NCI-H1092 (cell line): ENCODE measurements at regions not wholly inside any gene's neighbourhood (a gene's known extent, or its start where the extent isn't known, plus 50 kb on each side); places are given as distances from the start of the nearest gene placed in this dataset.
"Not testable (repeated sequence)": the region's sequence is repeated elsewhere in the genome, so short reads cannot be mapped to it uniquely, and the experiment has no call there.

Experiments
- DNase-seq: peaks from one replicate; lab custom pipeline; 2025; lab: John Stamatoyannopoulos, UW

- DNase-seq: peak; percentile 10
Observed at GRCh38 chr5:100232736-100233135, 302.4 kb upstream of the FAM174A start.

- no peak for DNase-seq
Observed at GRCh38 chr5:100188778-100189177, 346.4 kb upstream of the FAM174A start.

- no peak for DNase-seq
Observed at GRCh38 chr5:100188339-100188738, 346.8 kb upstream of the FAM174A start.

GRCh38 chr5:100186181-100186580 is 349.0 kb upstream of the FAM174A start:
- DNase-seq: no peak

- DNase-seq: no peak
Observed at GRCh38 chr5:100182402-100182801, 352.8 kb upstream of the FAM174A start.

- no peak for DNase-seq
Observed at GRCh38 chr5:100175346-100175745, 359.8 kb upstream of the FAM174A start.

DNA sequence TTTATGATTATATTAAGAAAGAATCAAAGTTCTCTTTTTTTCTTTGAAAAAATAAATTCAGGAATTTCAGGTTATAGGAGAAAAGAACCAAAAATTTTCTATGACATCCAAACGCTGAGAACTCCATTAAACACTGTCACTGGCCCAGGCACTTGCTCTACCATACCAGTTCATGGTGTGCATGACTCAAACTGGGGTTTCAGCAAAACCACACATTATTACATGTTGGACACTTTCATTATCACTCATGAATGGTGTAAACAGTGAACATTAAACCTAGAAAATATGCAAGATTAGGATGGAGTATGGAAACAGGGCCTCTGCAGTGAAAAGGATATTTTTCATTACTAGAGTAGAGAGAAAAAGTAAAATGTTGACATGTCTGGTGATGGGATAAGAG is 369.9 kb upstream of the FAM174A start:
- no peak for DNase-seq

- no peak for DNase-seq
Observed at GRCh38 chr5:100161868-100162267, 373.3 kb upstream of the FAM174A start.

DNA sequence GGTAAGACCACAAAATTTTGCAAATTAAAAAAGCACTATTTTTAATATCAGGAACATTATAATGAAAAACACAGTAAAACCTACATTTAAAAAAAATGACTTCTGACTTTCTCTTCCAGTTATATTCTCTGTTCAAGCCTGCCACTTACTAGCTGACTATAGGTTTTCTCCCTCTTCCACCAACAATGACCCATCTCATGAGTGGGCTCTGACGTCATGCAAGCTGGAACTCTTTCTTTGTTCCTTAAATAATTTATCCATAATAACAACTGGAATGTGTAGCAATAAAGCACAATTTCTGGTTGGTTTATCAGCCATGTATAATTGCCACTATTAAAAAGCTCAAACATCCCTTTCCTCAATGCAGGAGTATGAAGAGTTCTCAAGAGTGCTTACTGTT is 378.1 kb upstream of the FAM174A start:
- DNase-seq: no peak

GRCh38 chr5:100148239-100148638 is 386.9 kb upstream of the FAM174A start:
- DNase-seq: no peak

GRCh38 chr5:100142607-100143006 is 392.6 kb upstream of the FAM174A start:
- DNase-seq: no peak

- DNase-seq: no peak
Observed at GRCh38 chr5:100131161-100131560, 404.0 kb upstream of the FAM174A start.

- no peak for DNase-seq
Observed at GRCh38 chr5:100130307-100130706, 404.9 kb upstream of the FAM174A start.

DNA sequence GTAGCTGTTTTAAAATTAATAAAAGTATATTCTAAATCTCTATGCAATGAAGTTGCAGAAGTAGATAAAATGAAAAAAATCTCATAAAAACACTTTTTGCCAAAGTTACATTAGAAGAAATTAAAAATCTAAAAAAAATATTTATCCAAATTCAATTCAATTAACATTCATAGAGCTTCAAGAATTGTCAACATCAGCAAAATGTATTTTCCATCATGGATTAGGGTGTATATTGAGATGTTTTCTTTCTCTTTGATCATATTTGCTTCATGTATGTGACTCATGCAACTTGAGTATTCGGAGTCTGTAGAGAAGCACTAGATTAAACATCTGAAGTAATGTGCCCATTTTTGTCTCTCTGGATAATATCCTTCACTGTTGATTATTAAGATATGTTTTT is 415.3 kb upstream of the FAM174A start:
- no peak for DNase-seq

DNA sequence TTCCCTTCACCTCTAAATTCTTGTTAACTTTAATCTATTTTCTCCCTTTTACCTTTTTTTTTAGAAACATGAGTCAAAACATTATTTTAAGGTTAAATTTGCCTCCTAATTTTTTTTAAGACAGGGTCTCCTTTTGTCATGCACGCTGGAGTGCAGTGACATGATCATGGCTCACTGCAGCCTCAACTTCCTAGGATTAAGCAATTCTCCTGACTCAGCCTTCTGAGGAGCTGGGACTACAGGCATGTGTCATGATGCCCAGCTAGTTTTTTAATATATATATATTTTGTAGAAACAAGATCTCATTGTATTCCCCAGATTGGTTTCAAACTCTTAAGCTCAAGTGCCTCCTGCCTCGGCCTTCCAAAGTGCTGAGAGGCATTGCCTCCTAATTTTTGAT is 424.7 kb upstream of the FAM174A start:
- no peak for DNase-seq

DNA sequence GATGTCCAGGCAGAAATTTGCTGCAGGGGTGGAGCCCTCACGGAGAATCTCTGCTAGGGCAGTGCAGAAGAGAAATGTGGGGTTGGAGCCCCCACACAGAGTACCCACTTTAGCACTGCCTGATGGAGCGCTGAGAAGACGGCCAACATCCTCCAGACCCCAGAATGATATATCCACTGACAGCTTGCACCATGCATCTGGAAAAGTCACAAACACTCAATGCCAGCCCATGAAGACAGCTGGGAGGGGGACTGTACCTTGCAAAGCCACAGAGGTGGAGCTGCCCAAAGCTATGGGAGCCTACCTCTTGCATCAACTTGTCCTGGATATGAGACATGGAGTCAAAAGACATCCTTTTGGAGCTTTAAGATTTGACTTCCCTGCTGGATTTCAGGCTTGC is 426.3 kb upstream of the FAM174A start:
- DNase-seq: no peak

DNA sequence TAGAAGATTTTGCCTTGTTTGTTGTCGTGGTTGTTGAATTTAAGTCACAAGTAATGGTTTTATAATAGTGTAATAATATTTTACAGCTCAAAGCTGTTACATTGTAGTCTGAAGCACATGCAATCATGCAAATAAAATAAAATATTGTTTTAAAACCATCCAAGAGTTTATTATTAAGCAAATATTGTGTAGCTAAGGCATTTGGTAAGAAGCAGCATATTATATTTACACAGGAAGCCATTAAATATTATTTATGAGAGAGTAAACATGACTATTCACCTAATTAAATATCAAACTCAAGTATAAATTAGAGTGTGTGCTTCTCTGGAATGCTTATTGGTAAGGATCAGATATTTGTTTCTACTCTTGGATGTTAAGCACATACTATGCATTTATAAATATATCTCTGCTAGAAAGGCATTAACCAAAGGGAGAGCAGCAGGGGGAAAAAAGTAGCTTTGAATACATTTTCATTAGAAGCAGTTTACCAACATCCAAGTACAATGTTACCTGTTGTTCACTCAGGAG is 431.5 kb upstream of the FAM174A start:
- not testable (repeated sequence) for DNase-seq

GRCh38 chr5:100101466-100101865 is 433.7 kb upstream of the FAM174A start:
- not testable (repeated sequence) for DNase-seq

DNA sequence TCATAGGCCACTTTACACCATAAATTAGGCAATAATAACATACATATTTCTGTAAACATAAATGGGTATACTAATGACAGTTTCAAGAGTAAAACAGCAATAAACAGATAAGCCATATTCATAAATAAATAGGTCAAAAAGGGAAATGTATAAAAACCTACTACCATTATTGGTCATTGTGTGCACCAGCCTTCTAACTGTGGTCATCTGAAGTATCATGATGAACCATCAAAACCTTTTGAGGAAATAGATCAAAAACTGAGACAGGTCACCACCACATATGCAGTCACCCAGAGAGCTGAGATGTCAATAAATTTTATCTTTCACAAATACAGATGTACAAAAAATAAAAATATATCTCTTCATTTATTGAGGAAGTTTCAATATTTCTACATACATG is 438.8 kb upstream of the FAM174A start:
- not testable (repeated sequence) for DNase-seq

DNA sequence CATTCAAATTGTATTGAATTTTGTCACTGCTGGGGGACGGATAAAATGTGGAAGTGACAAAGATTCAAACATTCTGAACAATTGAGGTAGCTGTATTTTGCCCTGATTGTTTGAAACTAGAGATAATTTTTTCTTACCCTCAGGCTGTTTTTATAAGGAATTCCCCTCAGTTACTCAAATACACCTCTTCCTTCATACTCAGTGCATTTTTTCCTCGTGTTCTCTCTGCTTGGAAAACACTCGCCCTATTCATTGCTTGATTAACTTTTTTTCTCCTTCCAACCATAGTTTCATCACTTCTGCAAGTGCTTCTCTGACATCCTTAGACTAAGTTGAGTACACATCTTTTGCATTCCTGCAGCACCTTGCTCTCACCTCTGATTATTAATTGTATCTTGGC is 454.5 kb upstream of the FAM174A start:
- DNase-seq: not testable (repeated sequence)

- DNase-seq: not testable (repeated sequence)
Observed at GRCh38 chr5:100079163-100079562, 456.0 kb upstream of the FAM174A start.

DNA sequence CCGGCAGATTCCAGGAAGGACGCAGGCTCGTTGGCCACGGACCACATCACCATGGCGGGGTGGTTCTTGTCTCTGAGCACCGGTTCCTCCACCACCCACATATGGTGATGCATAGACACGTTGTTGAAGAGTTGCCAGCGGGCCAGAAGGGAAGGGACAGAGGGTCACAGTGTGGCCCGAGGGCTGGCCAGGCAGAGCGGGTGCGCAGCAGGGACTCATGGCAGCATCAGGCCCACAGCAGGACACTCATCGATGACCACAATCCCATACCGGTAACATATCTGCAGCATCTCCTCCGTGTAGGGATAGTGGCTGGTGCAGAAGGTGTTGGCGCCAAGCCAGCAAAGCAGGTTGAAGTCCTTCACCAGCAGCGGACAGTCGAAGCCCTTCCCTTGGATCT is 469.2 kb upstream of the FAM174A start:
- not testable (repeated sequence) for DNase-seq

- no peak for DNase-seq
Observed at GRCh38 chr5:100043475-100043874, 491.7 kb upstream of the FAM174A start.

DNA sequence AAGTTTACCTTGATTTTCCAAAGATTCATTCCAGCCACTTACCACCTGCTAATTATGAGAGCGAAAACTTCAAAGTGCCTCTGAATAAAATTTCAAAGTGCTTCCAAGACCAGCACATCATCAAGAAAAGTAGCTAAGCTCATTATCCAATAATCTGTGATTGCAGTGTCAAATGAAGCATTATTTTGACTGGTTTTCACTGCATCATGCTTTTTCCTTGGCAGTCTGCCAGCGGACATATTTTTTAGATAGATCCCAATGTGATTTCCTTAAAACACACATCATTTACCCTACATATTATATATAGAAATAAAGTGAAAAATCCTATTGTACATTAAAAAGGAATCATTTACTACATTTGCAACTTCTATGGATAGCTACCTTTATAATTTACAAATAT is 508.6 kb upstream of the FAM174A start:
- no peak for DNase-seq

DNA sequence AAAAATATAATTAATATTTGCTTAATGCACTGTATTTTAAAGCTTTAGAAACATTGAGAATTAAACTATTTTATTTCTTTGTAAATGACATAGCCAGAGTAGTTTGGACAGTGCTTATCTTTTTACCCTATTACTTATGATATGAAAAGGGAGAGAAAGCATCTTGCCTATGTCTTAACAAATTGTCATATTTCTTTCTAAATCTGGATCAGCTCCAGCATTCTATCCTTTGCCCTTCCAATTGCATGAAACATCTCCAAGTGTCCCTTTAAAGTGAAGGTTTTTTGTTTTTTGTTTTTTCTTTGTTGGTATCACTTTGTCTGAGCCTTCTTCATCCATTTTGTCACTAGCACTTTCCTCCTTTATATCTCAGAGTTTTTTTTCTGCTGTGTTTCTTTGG is 511.6 kb upstream of the FAM174A start:
- DNase-seq: no peak
